GM23248 (cell line): ENCODE measurements at regions not wholly inside any gene's neighbourhood (a gene's known extent, or its start where the extent isn't known, plus 50 kb on each side); places are given as distances from the start of the nearest gene placed in this dataset.

Source experiments
- EZH2 ChIP-seq: fragments of 200-600 bp; sonication (generic); IDR thresholded peaks from 2 replicates; pipeline ENCODE4 v1.6.1; 2018; ENCODE audit warnings: antibody characterized with exemption, mild to moderate bottlenecking; ENCODE audit not compliant: insufficient read depth, poor library complexity, severe bottlenecking
- EZH2phosphoT487 ChIP-seq: fragments of 200-600 bp; sonication (generic); IDR thresholded peaks from 2 replicates; pipeline ENCODE4 v1.6.1; 2018; ENCODE audit warnings: antibody characterized with exemption, moderate library complexity, mild to moderate bottlenecking, low read depth; ENCODE audit not compliant: insufficient read depth

GRCh38 chr20:50278377-50278683 lies 87.7 kb downstream of the CEBPB start:
- TF ChIP-seq EZH2 (no peak), EZH2phosphoT487 (no peak)
